ENCODE measurements at regions not wholly inside any gene's neighbourhood (a gene's known extent, or its start where the extent isn't known, plus 50 kb on each side); places are given as distances from the start of the nearest gene placed in this dataset.
A peak's percentile ranks its signal among the peaks of the same experiment; 100 is the strongest.

- no peaks in the 10 kb centered on the region for H3K9me1 ChIP-seq (ENCODE audit: insufficient read depth, low read length)
- H3K4ac ChIP-seq (ENCODE audit: low read depth, low read length), result no peak overlapping the region
- H4K8ac ChIP-seq (ENCODE audit: low read depth in 2 of 2, low read length in 2 of 2), result no peak overlapping the region
- no peak overlapping the region for H3K27ac ChIP-seq (ENCODE audit: insufficient read depth, low read length)
- TF ChIP-seq MAFK (IDR thresholded peaks at IDR 0.05; ENCODE audit: low read depth, low read length), result peak; percentile 14; the same call in 1 of the 2 replicates
- no peak for TF ChIP-seq FOS (IDR thresholded peaks at IDR 0.05; ENCODE audit: low read depth, low read length)
- no peak for ATAC-seq (ENCODE audit: low read depth)
- POLR2A ChIA-PET (ENCODE audit: unreplicated experiment), result no interaction called here
- H2AFZ ChIP-seq (replicated peaks; ENCODE audit: low read length, poor library complexity), result no peak overlapping the region
- H3K14ac ChIP-seq (replicated peaks; ENCODE audit: low read depth, low read length), result no peak overlapping the region
- no peak for DNase-seq
- CTCF ChIA-PET, result no interaction called here
- dilution Hi-C loops (cut with HindIII; ENCODE audit: low sequenced_read_pairs, unreplicated experiment) (no loop called here), in situ Hi-C loops (cut with MboI; ENCODE audit: low sequenced_read_pairs) (no loop called here), intact Hi-C loops (cut with micrococcal nuclease) (no loop called here)
- no peak overlapping the region for H2BK120ac ChIP-seq (ENCODE audit: low read depth, low read length)
- no peak overlapping the region for H4K91ac ChIP-seq (ENCODE audit: insufficient read depth, low read depth, low read length)
- H3K27me3 ChIP-seq (ENCODE audit: control insufficient read depth, insufficient read depth, low read length), result no peaks in the 10 kb centered on the region
- no peak overlapping the region for H3K56ac ChIP-seq (ENCODE audit: extremely low read depth, insufficient read depth, low read length)
- no peak overlapping the region for H3K9ac ChIP-seq (ENCODE audit: low read depth, low read length)
- no peak overlapping the region for H2BK20ac ChIP-seq (ENCODE audit: low read depth, low read length)
- WGBS, 2 experiments (ENCODE audit: extremely low coverage in 2 of 2, insufficient read length in 1 of 2), result no CpG with 5 or more reads among the region's 4 CpGs
- no peak overlapping the region for H4K5ac ChIP-seq (ENCODE audit: low read depth, low read length)
- no peaks in the 10 kb centered on the region for H3K4me1 ChIP-seq (ENCODE audit: control insufficient read depth, insufficient read depth, low read length)
- no TSS peak for BruUV-seq (replicated peaks)
- H3K18ac ChIP-seq (ENCODE audit: low read depth, low read length), result no peak overlapping the region
- no peak overlapping the region for H2AK9ac ChIP-seq (replicated peaks; ENCODE audit: low read depth, low read length, poor library complexity)
- H3K23ac ChIP-seq (ENCODE audit: low read depth, low read length), result no peak overlapping the region
- H3K36me3 ChIP-seq (ENCODE audit: control insufficient read depth, insufficient read depth, low read length), result no peaks in the 10 kb centered on the region
- no peak overlapping the region for H3K4me2 ChIP-seq (ENCODE audit: low read depth, low read length)
- peaks cover 2% of the 10 kb centered on the region; the same call in 1 of the 2 replicates for H3K9me3 ChIP-seq (ENCODE audit: control insufficient read depth, insufficient read depth, low read length)
- H3K4me3 ChIP-seq (ENCODE audit: insufficient read depth, low read depth, low read length), result no peak overlapping the region
- no peaks in the 10 kb centered on the region for H4K20me1 ChIP-seq (ENCODE audit: insufficient read depth, low read length)
- no peak overlapping the region for H2BK5ac ChIP-seq (ENCODE audit: low read depth, low read length, poor library complexity, severe bottlenecking)
- H2AK5ac ChIP-seq (ENCODE audit: low read depth, low read length), result no peak overlapping the region
- no peak overlapping the region for H2BK15ac ChIP-seq (ENCODE audit: low read depth, low read length)
- no peaks in the 10 kb centered on the region for H3K79me1 ChIP-seq (ENCODE audit: low read depth in 1 of 2, low read length in 2 of 2)
These were observed 723.4 kb upstream of the LRRTM4 start for GRCh38 chr2:78245394-78246135.

Measured in IMR-90 (cell line).